ENCODE measurements at regions not wholly inside any gene's neighbourhood (a gene's known extent, or its start where the extent isn't known, plus 50 kb on each side); places are given as distances from the start of the nearest gene placed in this dataset.

- H3K27ac ChIP-seq (ENCODE audit: low read length) = no peak overlapping the region
- no peaks in the 10 kb centered on the region for H3K4me1 ChIP-seq (ENCODE audit: low read length)
- no peaks in the 10 kb centered on the region for H3K27me3 ChIP-seq (ENCODE audit: low read depth, low read length)
- no peaks in the 10 kb centered on the region for H3K9me3 ChIP-seq (ENCODE audit: insufficient read depth, low read length)
- no peaks in the 10 kb centered on the region for H4K20me1 ChIP-seq (ENCODE audit: insufficient read depth, low read length)
- no peak overlapping the region for H3K9ac ChIP-seq (ENCODE audit: low read length)
- H3K4me3 ChIP-seq (ENCODE audit: low read length) = no peak overlapping the region
- H2AFZ ChIP-seq (ENCODE audit: low read depth, low read length) = no peak overlapping the region
- H3K79me2 ChIP-seq (ENCODE audit: low read length) = no peaks in the 10 kb centered on the region
- H3K4me2 ChIP-seq (ENCODE audit: low read length) = no peak overlapping the region
- no peak for TF ChIP-seq EZH2phosphoT487 (IDR thresholded peaks at IDR 0.05; ENCODE audit: low read depth)
- TF ChIP-seq CTCF (IDR thresholded peaks at IDR 0.05; ENCODE audit: low read depth, low read length) = no peak
- H3K36me3 ChIP-seq (replicated peaks; ENCODE audit: low read depth, low read length) = no peaks in the 10 kb centered on the region
These were observed 657.3 kb downstream of the TYW1 start for GRCh38 chr7:67653856-67654454.

- no peak for TF ChIP-seq EZH2phosphoT487 (IDR thresholded peaks at IDR 0.05; ENCODE audit: low read depth)
- TF ChIP-seq CTCF (IDR thresholded peaks at IDR 0.05; ENCODE audit: low read depth, low read length) = no peak
- no peak overlapping the region for H3K9ac ChIP-seq (ENCODE audit: low read length)
- H3K9me3 ChIP-seq (ENCODE audit: insufficient read depth, low read length) = no peaks in the 10 kb centered on the region
- H3K27me3 ChIP-seq (ENCODE audit: low read depth, low read length) = no peaks in the 10 kb centered on the region
- no peaks in the 10 kb centered on the region for H3K4me1 ChIP-seq (ENCODE audit: low read length)
- no peaks in the 10 kb centered on the region for H3K36me3 ChIP-seq (replicated peaks; ENCODE audit: low read depth, low read length)
- no peak overlapping the region for H3K4me2 ChIP-seq (ENCODE audit: low read length)
- no peaks in the 10 kb centered on the region for H3K79me2 ChIP-seq (ENCODE audit: low read length)
- no peak overlapping the region for H3K4me3 ChIP-seq (ENCODE audit: low read length)
- H3K27ac ChIP-seq (ENCODE audit: low read length) = no peak overlapping the region
- no peak overlapping the region for H2AFZ ChIP-seq (ENCODE audit: low read depth, low read length)
- no peaks in the 10 kb centered on the region for H4K20me1 ChIP-seq (ENCODE audit: insufficient read depth, low read length)
These were observed 658.0 kb downstream of the TYW1 start for GRCh38 chr7:67654642-67655041.

GRCh38 chr7:67655168-67655567 is 658.5 kb downstream of the TYW1 start:
- no peaks in the 10 kb centered on the region for H3K9me3 ChIP-seq (ENCODE audit: insufficient read depth, low read length)
- no peak overlapping the region for H3K4me3 ChIP-seq (ENCODE audit: low read length)
- H3K36me3 ChIP-seq (replicated peaks; ENCODE audit: low read depth, low read length) = no peaks in the 10 kb centered on the region
- no peaks in the 10 kb centered on the region for H3K4me1 ChIP-seq (ENCODE audit: low read length)
- no peak overlapping the region for H2AFZ ChIP-seq (ENCODE audit: low read depth, low read length)
- no peak overlapping the region for H3K4me2 ChIP-seq (ENCODE audit: low read length)
- H3K27ac ChIP-seq (ENCODE audit: low read length) = no peak overlapping the region
- no peaks in the 10 kb centered on the region for H3K27me3 ChIP-seq (ENCODE audit: low read depth, low read length)
- H3K9ac ChIP-seq (ENCODE audit: low read length) = no peak overlapping the region
- TF ChIP-seq CTCF (IDR thresholded peaks at IDR 0.05; ENCODE audit: low read depth, low read length) (no peak), EZH2phosphoT487 (IDR thresholded peaks at IDR 0.05; ENCODE audit: low read depth) (no peak)
- no peaks in the 10 kb centered on the region for H4K20me1 ChIP-seq (ENCODE audit: insufficient read depth, low read length)
- no peaks in the 10 kb centered on the region for H3K79me2 ChIP-seq (ENCODE audit: low read length)

GRCh38 chr7:67659091-67659490 is 662.5 kb downstream of the TYW1 start:
- Histone ChIP-seq H3K79me2 (ENCODE audit: low read length) (no peaks in the 10 kb centered on the region), H3K9me3 (ENCODE audit: insufficient read depth, low read length) (no peaks in the 10 kb centered on the region), H3K9ac (ENCODE audit: low read length) (no peak overlapping the region), H4K20me1 (ENCODE audit: insufficient read depth, low read length) (no peaks in the 10 kb centered on the region), H3K27me3 (ENCODE audit: low read depth, low read length) (no peaks in the 10 kb centered on the region), H3K4me1 (ENCODE audit: low read length) (no peaks in the 10 kb centered on the region), H3K27ac (ENCODE audit: low read length) (no peak overlapping the region), H3K4me2 (ENCODE audit: low read length) (no peak overlapping the region), H2AFZ (ENCODE audit: low read depth, low read length) (no peak overlapping the region), H3K4me3 (ENCODE audit: low read length) (no peak overlapping the region), H3K36me3 (replicated peaks; ENCODE audit: low read depth, low read length) (no peaks in the 10 kb centered on the region)
- no peak for TF ChIP-seq EZH2phosphoT487 (IDR thresholded peaks at IDR 0.05; ENCODE audit: low read depth)
- TF ChIP-seq CTCF (IDR thresholded peaks at IDR 0.05; ENCODE audit: low read depth, low read length) = no peak

Data from OCI-LY3 (cell line).